Testis (tissue), 2 donors: ENCODE measurements at regions not wholly inside any gene's neighbourhood (a gene's known extent, or its start where the extent isn't known, plus 50 kb on each side); places are given as distances from the start of the nearest gene placed in this dataset.
"Not testable (repeated sequence)": the region's sequence is repeated elsewhere in the genome, so short reads cannot be mapped to it uniquely, and the experiment has no call there.

ENCODE experiments used
- DNase-seq: peaks from one replicate; pipeline ENCODE4 v3.0.0-alpha.2; 2019
- H3K27ac ChIP-seq, 2 donors: fragments of 200-600 bp; sonication (generic); one replicate each; pipeline ENCODE4 v1.5.1; 2019
- H3K27me3 ChIP-seq: fragments of 200-600 bp; sonication (generic); one replicate; pipeline ENCODE4 v1.5.1; 2019
- H3K36me3 ChIP-seq: fragments of 200-600 bp; sonication (generic); one replicate; pipeline ENCODE4 v1.5.1; 2017; ENCODE audit warnings: low read depth; ENCODE audit errors: missing control alignments
- H3K4me1 ChIP-seq: fragments of 200-600 bp; sonication (generic); one replicate; pipeline ENCODE4 v1.5.1; 2019
- H3K4me3 ChIP-seq, 2 donors: fragments of 200-600 bp; sonication (generic); one replicate each; pipeline ENCODE4 v1.5.1; 2017 to 2019
- H3K9me3 ChIP-seq: fragments of 200-600 bp; sonication (generic); one replicate; pipeline ENCODE4 v1.5.1; 2017
- CTCF ChIP-seq, 3 experiments: fragments of 450-650 bp in 2 of 3; fragments of 200-600 bp in 1 of 3; sonication (generic) in 1 of 3; IDR thresholded peaks; one replicate each; pipeline ENCODE4 v1.5.1; 2016 to 2019; ENCODE audit warnings: antibody characterized with exemption in 3 of 3, mild to moderate bottlenecking in 2 of 3, moderate library complexity in 1 of 3
- POLR2A ChIP-seq: fragments of 450-650 bp; IDR thresholded peaks from one replicate; pipeline ENCODE4 v1.6.1; 2017; ENCODE audit warnings: antibody characterized with exemption, mild to moderate bottlenecking, moderate library complexity
- WGBS, 2 donors: methylation state at CpG; one replicate each; pipeline ENCODE4 v1.1.5; 2018; 5-methylcytosine and 5-hydroxymethylcytosine counted together
- intact Hi-C: fragments of 100-400 bp; cut with DNase I; formaldehyde crosslinking; loops from one replicate; pipeline ENCODE4 v1.15.1; 2023; ENCODE audit warnings: low total_unique reads

- Histone ChIP-seq H3K4me1 (no peaks in the 10 kb centered on the region), H3K27ac (no peak overlapping the region), H3K4me3 (no peak overlapping the region), H3K27me3 (no peaks in the 10 kb centered on the region), H3K36me3 (no peaks in the 10 kb centered on the region), H3K9me3 (no peaks in the 10 kb centered on the region)
- intact Hi-C loops, result no loop called here
- no peak for DNase-seq
- no peak for TF ChIP-seq POLR2A
- no peak for TF ChIP-seq CTCF (IDR thresholded peaks at IDR 0.05)
- WGBS, 2 donors, result 84% methylated on average over 2 of the region's 2 CpGs
Measured at GRCh38 chr5:52065182-52065581, 681.9 kb downstream of the ISL1 start.

- TF ChIP-seq CTCF (IDR thresholded peaks at IDR 0.05), result no peak
- TF ChIP-seq POLR2A, result no peak
- intact Hi-C loops, result no loop called here
Measured at GRCh38 chr5:52069997-52070396, 686.7 kb downstream of the ISL1 start.

GRCh38 chr5:52073993-52074689, 690.9 kb downstream of the ISL1 start:
- Histone ChIP-seq H3K27ac (no peak overlapping the region), H3K27me3 (no peaks in the 10 kb centered on the region), H3K9me3 (no peaks in the 10 kb centered on the region), H3K4me3 (no peak overlapping the region), H3K4me1 (no peaks in the 10 kb centered on the region), H3K36me3 (no peaks in the 10 kb centered on the region)
- WGBS, 2 donors, result 70 to 77% methylated on average over 5 of the region's 5 CpGs
- no peak for DNase-seq
- intact Hi-C loops, result no loop called here
- no peak for TF ChIP-seq POLR2A
- no peak for TF ChIP-seq CTCF (IDR thresholded peaks at IDR 0.05)

More at GRCh38 chr5:52069997-52070396, 686.7 kb downstream of the ISL1 start:
- Histone ChIP-seq H3K4me1 (no peaks in the 10 kb centered on the region), H3K4me3 (no peak overlapping the region), H3K27ac (no peak overlapping the region), H3K27me3 (no peaks in the 10 kb centered on the region), H3K36me3 (no peaks in the 10 kb centered on the region), H3K9me3 (no peaks in the 10 kb centered on the region)
- DNase-seq, result no peak

GRCh38 chr5:52077941-52078815, 694.9 kb downstream of the ISL1 start:
- Histone ChIP-seq H3K27me3 (no peaks in the 10 kb centered on the region), H3K27ac (no peak overlapping the region), H3K4me1 (no peaks in the 10 kb centered on the region), H3K9me3 (no peaks in the 10 kb centered on the region), H3K4me3 (no peak overlapping the region), H3K36me3 (no peaks in the 10 kb centered on the region)
- 64 to 72% methylated on average over 5 of the region's 5 CpGs for WGBS, 2 donors
- DNase-seq, result no peak
- intact Hi-C loops, result no loop called here
- TF ChIP-seq POLR2A (no peak), CTCF (IDR thresholded peaks at IDR 0.05) (no peak)

GRCh38 chr5:52102311-52102710, 685.4 kb upstream of the ITGA1 start:
- H3K27me3 ChIP-seq, H3K36me3 ChIP-seq, H3K4me1 ChIP-seq, H3K9me3 ChIP-seq, DNase-seq, H3K4me3 ChIP-seq, intact Hi-C loops, H3K27ac ChIP-seq: not testable (repeated sequence)
- WGBS, 2 donors, result 58 to 80% methylated on average over 5 of the region's 5 CpGs
